ENCODE measurements at regions not wholly inside any gene's neighbourhood (a gene's known extent, or its start where the extent isn't known, plus 50 kb on each side); places are given as distances from the start of the nearest gene placed in this dataset.

GRCh38 chrX:122771933-122772332 lies 412.1 kb upstream of the GRIA3 start:
- DNase-seq (ENCODE audit: low read depth in 2 of 2), result no peak

DNA sequence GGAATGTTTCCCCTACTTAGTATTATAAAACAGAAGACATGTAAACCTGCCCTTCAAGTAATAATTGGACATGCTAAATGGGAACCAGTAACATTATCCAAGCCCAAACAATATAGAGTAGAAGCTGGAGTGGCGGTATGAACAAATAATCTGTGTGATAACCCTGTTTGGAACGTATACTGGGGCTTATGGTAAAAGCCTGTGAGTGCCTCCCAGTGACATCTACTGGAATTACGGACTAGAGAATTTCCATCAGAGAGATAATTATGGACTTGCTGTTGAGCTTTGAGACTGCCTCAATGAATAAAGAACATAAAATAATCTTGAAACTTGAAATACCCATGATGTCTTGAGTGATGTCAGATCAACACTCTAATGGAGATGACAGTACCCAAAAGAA lies 406.3 kb upstream of the GRIA3 start:
- no peak for DNase-seq (ENCODE audit: low read depth in 2 of 2)

DNA sequence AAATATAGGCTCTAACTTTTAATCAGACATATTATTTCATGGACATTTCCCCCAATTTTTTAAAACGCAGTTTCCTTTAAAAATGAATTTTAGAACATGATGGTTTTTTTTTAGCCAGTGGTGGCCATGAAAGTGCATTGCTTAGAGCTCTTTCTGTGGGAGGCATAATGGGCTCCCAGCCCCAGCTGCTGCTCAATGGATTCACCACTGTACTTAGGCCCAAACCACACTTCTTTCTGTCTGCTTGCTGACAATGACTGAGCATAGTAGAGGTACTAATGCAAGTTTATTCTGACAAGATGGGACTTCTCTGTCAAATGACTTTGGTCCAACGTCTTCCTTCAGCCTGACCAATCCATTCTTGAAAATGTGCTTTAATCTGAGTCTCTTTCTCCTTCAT lies 400.2 kb upstream of the GRIA3 start:
- no peak for DNase-seq (ENCODE audit: low read depth in 2 of 2)

GRCh38 chrX:122787231-122787630 lies 396.8 kb upstream of the GRIA3 start:
- DNase-seq (ENCODE audit: low read depth in 2 of 2), result no peak

GRCh38 chrX:122788216-122788615 lies 395.9 kb upstream of the GRIA3 start:
- no peak for DNase-seq (ENCODE audit: low read depth in 2 of 2)

DNA sequence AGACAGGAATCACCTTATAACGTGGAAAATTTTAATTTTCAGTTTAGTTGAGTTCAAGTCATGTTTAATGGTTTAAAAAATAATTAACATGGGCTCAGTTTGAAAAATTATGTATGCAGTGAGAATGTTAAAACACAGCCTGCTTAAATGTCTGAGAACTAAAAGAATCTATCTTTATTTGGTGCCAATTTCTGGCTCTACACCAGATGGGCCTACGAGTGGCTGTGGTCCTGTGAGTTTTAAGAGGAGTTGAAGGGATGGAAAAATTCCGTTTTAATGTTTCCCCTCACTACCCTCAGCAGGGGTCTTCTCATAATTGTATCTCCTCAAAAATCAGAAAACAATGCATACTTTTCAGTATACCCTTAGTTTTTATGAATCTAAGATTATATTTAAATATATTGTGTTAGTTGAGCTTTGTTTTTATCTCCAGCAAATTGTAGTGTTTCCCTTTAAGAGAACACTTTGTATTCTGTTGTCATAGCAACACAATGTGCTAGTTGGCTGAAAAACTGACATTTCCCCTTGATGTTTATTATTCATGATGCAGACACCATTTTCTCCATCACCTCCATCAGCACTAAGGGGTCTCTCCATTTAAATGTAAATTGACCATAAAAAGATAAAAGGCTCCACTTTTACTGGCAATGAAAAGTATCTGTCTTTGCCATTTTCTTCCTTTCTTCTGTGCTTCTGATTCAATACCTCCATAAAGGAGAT lies 393.5 kb upstream of the GRIA3 start:
- no peak for DNase-seq (ENCODE audit: low read depth in 2 of 2)

- DNase-seq (ENCODE audit: low read depth in 2 of 2), result no peak
These were observed 370.2 kb upstream of the GRIA3 start for GRCh38 chrX:122813876-122814275.

DNA sequence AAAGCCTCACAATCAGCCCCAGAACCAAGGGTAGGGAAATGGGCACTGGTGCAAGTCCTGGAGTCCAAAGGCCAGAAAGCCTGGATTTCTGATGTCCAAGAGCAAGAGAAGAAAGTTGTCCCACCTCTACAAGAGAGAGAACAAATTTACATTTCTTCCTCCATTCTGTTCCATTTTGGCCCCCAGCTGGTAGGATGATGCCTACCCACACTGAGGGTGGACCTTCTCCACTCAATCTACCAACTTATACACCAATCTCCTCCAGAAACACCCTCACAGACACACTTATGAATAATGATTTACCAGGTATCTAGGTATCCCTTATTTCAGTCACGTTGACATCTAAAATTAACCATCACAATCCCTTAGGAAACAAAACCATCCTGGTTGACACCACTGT lies 367.8 kb upstream of the GRIA3 start:
- DNase-seq (ENCODE audit: low read depth in 2 of 2), result no peak

- no peak for DNase-seq (ENCODE audit: low read depth in 2 of 2)
These were observed 366.6 kb upstream of the GRIA3 start for GRCh38 chrX:122817321-122817955.

- DNase-seq (ENCODE audit: low read depth in 2 of 2), result no peak
These were observed 366.0 kb upstream of the GRIA3 start for GRCh38 chrX:122818068-122818467.

GRCh38 chrX:122833230-122833629 lies 350.8 kb upstream of the GRIA3 start:
- DNase-seq (ENCODE audit: low read depth in 2 of 2), result no peak

GRCh38 chrX:122835886-122836285 lies 348.2 kb upstream of the GRIA3 start:
- DNase-seq (ENCODE audit: low read depth in 2 of 2), result no peak

- no peak for DNase-seq (ENCODE audit: low read depth in 2 of 2)
These were observed 333.8 kb upstream of the GRIA3 start for GRCh38 chrX:122850326-122850725.

GRCh38 chrX:122856205-122856604 lies 327.9 kb upstream of the GRIA3 start:
- no peak for DNase-seq (ENCODE audit: low read depth in 2 of 2)

- no peak for DNase-seq (ENCODE audit: low read depth in 2 of 2)
These were observed 326.3 kb upstream of the GRIA3 start for GRCh38 chrX:122857734-122858133.

- no peak for DNase-seq (ENCODE audit: low read depth in 2 of 2)
These were observed 321.0 kb upstream of the GRIA3 start for GRCh38 chrX:122863067-122863466.

GRCh38 chrX:122866532-122866931 lies 317.5 kb upstream of the GRIA3 start:
- DNase-seq (ENCODE audit: low read depth in 2 of 2), result no peak

GRCh38 chrX:122868631-122869030 lies 315.4 kb upstream of the GRIA3 start:
- no peak for DNase-seq (ENCODE audit: low read depth in 2 of 2)

DNA sequence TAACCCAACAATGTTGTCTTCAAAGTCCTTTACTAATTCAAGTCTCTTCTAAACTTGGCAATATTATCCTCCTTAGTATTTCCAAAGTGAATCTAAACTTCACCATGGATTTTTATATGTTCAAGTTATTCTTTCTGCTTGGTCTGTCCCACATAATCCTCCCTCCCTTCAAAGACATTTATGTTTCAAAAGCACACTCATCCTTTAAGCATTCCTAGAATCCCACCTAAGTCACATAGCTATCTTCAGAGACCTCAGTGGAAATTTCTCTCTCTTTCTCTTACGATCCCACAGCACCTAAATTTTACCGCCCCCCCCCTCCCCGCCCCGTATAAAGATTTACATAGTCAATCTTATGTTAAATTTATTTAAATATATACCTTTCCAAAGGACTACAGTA lies 314.9 kb upstream of the GRIA3 start:
- DNase-seq (ENCODE audit: low read depth in 2 of 2), result no peak

- DNase-seq (ENCODE audit: low read depth in 2 of 2), result no peak
These were observed 305.8 kb upstream of the GRIA3 start for GRCh38 chrX:122878269-122878668.

DNA sequence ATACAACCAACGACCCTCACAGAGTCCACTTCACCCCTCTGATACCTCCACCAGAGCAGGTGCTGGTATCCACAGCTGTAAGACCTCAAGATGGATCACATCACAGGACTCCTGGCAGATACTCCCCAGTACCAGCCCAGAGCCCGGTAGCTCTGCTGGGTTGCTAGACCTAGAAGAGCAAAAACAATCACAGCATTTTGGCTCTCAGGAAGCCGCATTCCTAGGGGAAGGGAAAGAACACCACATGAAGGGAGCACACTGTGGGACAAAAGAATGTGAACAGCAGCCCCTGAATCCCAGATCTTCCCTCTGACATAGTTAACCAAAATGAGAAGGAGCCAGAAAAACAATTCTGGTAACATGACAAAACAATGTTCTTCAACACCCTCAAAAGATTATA lies 303.1 kb upstream of the GRIA3 start:
- no peak for DNase-seq (ENCODE audit: low read depth in 2 of 2)

- no peak for DNase-seq (ENCODE audit: low read depth in 2 of 2)
These were observed 293.3 kb upstream of the GRIA3 start for GRCh38 chrX:122890729-122891128.

- no peak for DNase-seq (ENCODE audit: low read depth in 2 of 2)
These were observed 277.4 kb upstream of the GRIA3 start for GRCh38 chrX:122906726-122907125.

GRCh38 chrX:122907375-122907774 lies 276.7 kb upstream of the GRIA3 start:
- DNase-seq (ENCODE audit: low read depth in 2 of 2), result no peak
